IMR-90 (cell line): ENCODE measurements at regions not wholly inside any gene's neighbourhood (a gene's known extent, or its start where the extent isn't known, plus 50 kb on each side); places are given as distances from the start of the nearest gene placed in this dataset.

ENCODE experiments used
- CEBPB ChIP-seq: IDR thresholded peaks from 2 replicates; pipeline ENCODE4 v1.6.1; 2012; ENCODE audit warnings: low read depth, low read length, improper control_type of control experiment
- CTCF ChIP-seq: conservative IDR thresholded peaks from 2 replicates; pipeline ENCODE4 v1.5.1; 2012; ENCODE audit warnings: mild to moderate bottlenecking, low read depth, low read length, improper control_type of control experiment
- POLR2A ChIP-seq: IDR thresholded peaks from 2 replicates; pipeline ENCODE4 v1.6.1; 2012; ENCODE audit warnings: mild to moderate bottlenecking, low read depth, low read length

DNA sequence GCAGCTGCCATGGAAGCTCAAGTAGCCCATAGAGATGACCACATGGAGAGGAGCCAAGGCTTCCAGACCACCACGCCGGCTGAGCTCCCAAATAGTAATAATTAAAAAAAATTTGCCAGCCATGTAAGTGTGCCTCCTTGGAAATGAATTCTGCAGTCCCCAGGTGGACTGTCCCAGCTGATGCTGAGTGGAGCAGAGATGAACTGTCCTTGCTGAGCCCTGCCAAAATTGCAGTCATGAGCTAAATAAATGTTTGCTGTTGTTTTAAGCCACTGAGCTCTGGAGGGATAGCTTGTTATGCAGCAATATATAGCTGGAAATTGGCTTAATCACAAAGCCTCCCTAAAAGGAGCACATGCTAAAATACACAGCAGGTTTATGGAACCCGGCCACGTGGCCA is 55.6 kb upstream of the SNRPB2 start:
- TF ChIP-seq CTCF = no peak
- no peak for TF ChIP-seq POLR2A
- TF ChIP-seq CEBPB = no peak
